H9 (cell line): ENCODE measurements at regions not wholly inside any gene's neighbourhood (a gene's known extent, or its start where the extent isn't known, plus 50 kb on each side); places are given as distances from the start of the nearest gene placed in this dataset.

Experiments
- DNase-seq: peaks from one replicate; pipeline ENCODE4 v3.0.0-alpha.2; 2017
- H2AFZ ChIP-seq: one replicate; pipeline ENCODE4 v1.6.1; 2013; ENCODE audit warnings: mild to moderate bottlenecking, low read length, control low read depth, moderate library complexity
- H2AK5ac ChIP-seq: 2 replicates; pipeline ENCODE4 v1.6.1; 2013; ENCODE audit warnings: low read length, control low read depth, mixed read lengths; ENCODE audit not compliant: insufficient read length
- H2BK120ac ChIP-seq: one replicate; pipeline ENCODE4 v1.6.1; 2013; ENCODE audit warnings: low read depth, mild to moderate bottlenecking, low read length, control low read depth, inconsistent platforms; ENCODE audit not compliant: poor library complexity, severe bottlenecking
- H2BK12ac ChIP-seq: 2 replicates; pipeline ENCODE4 v1.6.1; 2013; ENCODE audit warnings: low read length, control low read depth, mixed read lengths, low read depth; ENCODE audit not compliant: insufficient read length
- H2BK15ac ChIP-seq: 2 replicates; pipeline ENCODE4 v1.6.1; 2013; ENCODE audit warnings: low read depth, low read length, control low read depth
- H2BK20ac ChIP-seq: one replicate; pipeline ENCODE4 v1.6.1; 2013; ENCODE audit warnings: low read depth, mild to moderate bottlenecking, low read length, control low read depth, inconsistent platforms; ENCODE audit not compliant: poor library complexity, severe bottlenecking
- H2BK5ac ChIP-seq: 2 replicates; pipeline ENCODE4 v1.6.1; 2013; ENCODE audit warnings: low read length, control low read depth, mixed read lengths; ENCODE audit not compliant: insufficient read length
- H3K14ac ChIP-seq: 2 replicates; pipeline ENCODE4 v1.6.1; 2013; ENCODE audit warnings: low read length, control low read depth; ENCODE audit not compliant: insufficient read depth
- H3K18ac ChIP-seq: 2 replicates; pipeline ENCODE4 v1.6.1; 2013; ENCODE audit warnings: low read depth, mild to moderate bottlenecking, mixed read lengths, low read length, control low read depth; ENCODE audit not compliant: insufficient read length
- H3K23ac ChIP-seq: 2 replicates; pipeline ENCODE4 v1.6.1; 2013; ENCODE audit warnings: low read length, control low read depth, mixed read lengths, low read depth; ENCODE audit not compliant: insufficient read length
- H3K23me2 ChIP-seq: 2 replicates; pipeline ENCODE4 v1.6.1; 2013; ENCODE audit warnings: low read depth, mild to moderate bottlenecking, mixed read lengths, low read length, control low read depth; ENCODE audit not compliant: insufficient read length, poor library complexity, severe bottlenecking
- H3K27ac ChIP-seq: 2 replicates; pipeline ENCODE4 v1.5.1; 2013; ENCODE audit warnings: low read length, control low read depth, mixed read lengths, low read depth; ENCODE audit not compliant: insufficient read length
- H3K27me3 ChIP-seq: 2 replicates; pipeline ENCODE4 v1.6.1; 2013; ENCODE audit warnings: low read length, control low read depth, inconsistent platforms; ENCODE audit not compliant: insufficient read depth
- H3K4ac ChIP-seq: 2 replicates; pipeline ENCODE4 v1.6.1; 2013; ENCODE audit warnings: low read depth, mild to moderate bottlenecking, control low read depth, inconsistent platforms, low read length, moderate library complexity
- H3K4me1 ChIP-seq: 2 replicates; pipeline ENCODE4 v1.6.1; 2013; ENCODE audit warnings: low read length, control low read depth, inconsistent platforms; ENCODE audit not compliant: insufficient read depth
- H3K4me2 ChIP-seq: 2 replicates; pipeline ENCODE4 v1.6.1; 2013; ENCODE audit warnings: low read length, control low read depth, mixed read lengths; ENCODE audit not compliant: insufficient read length, insufficient read depth
- H3K56ac ChIP-seq: 2 replicates; pipeline ENCODE4 v1.6.1; 2013; ENCODE audit warnings: low read depth, mild to moderate bottlenecking, mixed read lengths, low read length, control low read depth; ENCODE audit not compliant: insufficient read length
- H3K79me1 ChIP-seq: 2 replicates; pipeline ENCODE4 v1.6.1; 2013; ENCODE audit warnings: low read depth, mild to moderate bottlenecking, moderate library complexity, low read length, control low read depth, inconsistent platforms; ENCODE audit not compliant: insufficient read depth, poor library complexity, severe bottlenecking
- H3K79me2 ChIP-seq: 2 replicates; pipeline ENCODE4 v1.6.1; 2013; ENCODE audit warnings: low read length, control low read depth, inconsistent platforms; ENCODE audit not compliant: insufficient read depth
- H3K9ac ChIP-seq: 2 replicates; pipeline ENCODE4 v1.6.1; 2013; ENCODE audit warnings: low read length, control low read depth, mixed read lengths; ENCODE audit not compliant: insufficient read length; ENCODE audit errors: extremely low read depth
- H3K9me3 ChIP-seq: one replicate; pipeline ENCODE4 v1.6.1; 2013; ENCODE audit warnings: low read depth, low read length, inconsistent platforms; ENCODE audit not compliant: control insufficient read depth
- H3T11ph ChIP-seq: one replicate; pipeline ENCODE4 v1.6.1; 2013; ENCODE audit warnings: mild to moderate bottlenecking, low read length, control low read depth, inconsistent platforms
- H4K20me1 ChIP-seq: one replicate; pipeline ENCODE4 v1.6.1; 2013; ENCODE audit not compliant: control insufficient read depth, insufficient read length, insufficient read depth
- H4K5ac ChIP-seq: 2 replicates; pipeline ENCODE4 v1.6.1; 2013; ENCODE audit warnings: low read depth, mild to moderate bottlenecking, mixed read lengths, low read length, control low read depth; ENCODE audit not compliant: insufficient read length
- H4K8ac ChIP-seq: replicated peaks from 2 replicates; pipeline ENCODE4 v1.6.1; 2013; ENCODE audit warnings: low read length, control low read depth, mixed read lengths, low read depth; ENCODE audit not compliant: insufficient read length
- H4K91ac ChIP-seq: 2 replicates; pipeline ENCODE4 v1.6.1; 2013; ENCODE audit warnings: low read depth, mild to moderate bottlenecking, moderate library complexity, mixed read lengths, low read length, control low read depth; ENCODE audit not compliant: insufficient read length
- H3K27ac Mint-ChIP-seq, 3 experiments: 2 replicates in 2 of 3; 3 replicates in 1 of 3; pipeline ENCODE4 v1.8.0; 2020 to 2021; ENCODE audit warnings: mixed read lengths in 3 of 3, mild to moderate bottlenecking in 1 of 3, moderate library complexity in 1 of 3
- H3K27me3 Mint-ChIP-seq: 2 replicates; pipeline ENCODE4 v1.8.0; 2021; ENCODE audit warnings: low read depth, mild to moderate bottlenecking, moderate library complexity, mixed read lengths
- H3K36me3 Mint-ChIP-seq, 3 experiments: 2 replicates in 2 of 3; 3 replicates in 1 of 3; pipeline ENCODE4 v1.8.0; 2020 to 2021; ENCODE audit warnings: low read depth in 3 of 3, mixed read lengths in 3 of 3; ENCODE audit not compliant: insufficient read depth in 1 of 3
- H3K4me1 Mint-ChIP-seq, 2 experiments: 2 replicates each; pipeline ENCODE4 v1.8.0; 2020; ENCODE audit warnings: mixed read lengths in 2 of 2
- H3K4me3 Mint-ChIP-seq, 2 experiments: 2 replicates in 1 of 2; 3 replicates in 1 of 2; pipeline ENCODE4 v1.8.0; 2020 to 2021; ENCODE audit warnings: mild to moderate bottlenecking in 2 of 2, mixed read lengths in 2 of 2, moderate library complexity in 1 of 2
- H3K9me3 Mint-ChIP-seq, 2 experiments: 2 replicates in 1 of 2; 3 replicates in 1 of 2; pipeline ENCODE4 v1.8.0; 2020; ENCODE audit warnings: mild to moderate bottlenecking in 2 of 2, mixed read lengths in 2 of 2, moderate library complexity in 1 of 2
- CTCF ChIP-seq: fragments of 200-600 bp; sonication (generic); conservative IDR thresholded peaks from 3 replicates; pipeline ENCODE4 v1.8.0; 2021; ENCODE audit warnings: antibody characterized with exemption, mild to moderate bottlenecking
- WGBS: extraction: QIAGEN DNeasy Blood & Tissue Kit; methylation state at CpG from one replicate; pipeline ENCODE4 v1.1.7; 2013; ENCODE audit warnings: missing lambda C conversion rate, low lambda C conversion rate, mixed read lengths; ENCODE audit not compliant: insufficient read length; ENCODE audit errors: extremely low coverage; 5-methylcytosine and 5-hydroxymethylcytosine counted together

GRCh38 chr2:9063023-9063606 lies 59.6 kb upstream of the MBOAT2 start:
- Histone ChIP-seq H3K4me2 (no peak overlapping the region), H3K4ac (no peak overlapping the region), H3K79me1 (no peaks in the 10 kb centered on the region), H3K14ac (no peak overlapping the region), H3K27ac (no peak overlapping the region), H4K91ac (no peak overlapping the region), H3K23me2 (no peaks in the 10 kb centered on the region), H4K5ac (no peak overlapping the region), H2BK12ac (no peak overlapping the region), H3K56ac (no peak overlapping the region), H3K79me2 (no peaks in the 10 kb centered on the region), H3T11ph (no peak overlapping the region), H2AK5ac (no peak overlapping the region), H4K8ac (no peak overlapping the region), H3K4me1 (no peaks in the 10 kb centered on the region), H3K9me3 (no peaks in the 10 kb centered on the region), H2BK5ac (no peak overlapping the region), H3K23ac (no peak overlapping the region), H2BK15ac (no peak overlapping the region), H2BK20ac (no peak overlapping the region), H3K9ac (no peak overlapping the region), H2AFZ (no peak overlapping the region), H2BK120ac (no peak overlapping the region), H3K27me3 (no peaks in the 10 kb centered on the region), H3K18ac (no peak overlapping the region), H4K20me1 (no peaks in the 10 kb centered on the region)
- TF ChIP-seq CTCF, result no peak
- Mint-ChIP-seq H3K4me3 (no peak overlapping the region), H3K36me3 (0 out of 7 replicates have a peak, but pooled peaks cover 0 to 2% (median 0%) of the 10 kb centered on the region in 3 experiments), H3K27me3 (no peaks in the 10 kb centered on the region; the same call in none of the 2 replicates), H3K9me3 (peaks cover 0 to 8% of the 10 kb centered on the region in 2 experiments; a peak in 2 of 5 replicates), H3K4me1 (no peaks in the 10 kb centered on the region; a peak in 1 of 4 replicates), H3K27ac (no peak overlapping the region)
- DNase-seq, result no peak
- WGBS, result no CpG with 5 or more reads among the region's 2 CpGs
